ENCODE measurements at regions not wholly inside any gene's neighbourhood (a gene's known extent, or its start where the extent isn't known, plus 50 kb on each side); places are given as distances from the start of the nearest gene placed in this dataset.
A peak's percentile ranks its signal among the peaks of the same experiment; 100 is the strongest.

DNA sequence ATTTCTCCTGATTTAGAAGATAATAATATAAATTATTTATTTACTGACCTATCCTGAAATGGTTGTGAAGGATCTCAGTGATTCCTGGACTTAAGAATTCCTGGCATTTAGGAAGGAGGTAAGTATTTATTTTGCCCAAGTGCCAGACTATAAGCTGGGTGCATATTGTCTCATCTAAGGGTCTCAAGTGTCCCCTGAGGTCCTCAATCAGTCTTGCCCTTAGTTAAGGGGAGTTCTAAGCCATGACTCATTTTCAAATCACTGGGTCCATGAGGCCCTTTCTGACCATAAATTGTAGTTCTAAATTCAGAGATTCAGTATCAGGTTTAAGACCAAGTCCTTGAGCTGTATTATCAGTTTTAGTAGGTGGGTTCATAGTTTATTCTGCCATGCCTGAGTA lies 251.6 kb upstream of the MEOX2 start:
- Histone ChIP-seq H3K9me3 (ENCODE audit: control insufficient read depth, insufficient read depth, low read length) (no peaks in the 10 kb centered on the region), H2BK20ac (ENCODE audit: low read depth, low read length) (peak overlapping the region; percentile 94), H2AFZ (replicated peaks; ENCODE audit: low read length, poor library complexity) (no peak overlapping the region), H4K5ac (ENCODE audit: low read depth, low read length) (peak overlapping the region; percentile 47; the same call in 1 of the 2 replicates), H3K4me2 (ENCODE audit: low read depth, low read length) (no peak overlapping the region; the same call in 1 of the 2 replicates), H3K9ac (ENCODE audit: low read depth, low read length) (no peak overlapping the region), H3K4me1 (ENCODE audit: control insufficient read depth, insufficient read depth, low read length) (peaks cover 6% of the 10 kb centered on the region), H3K27ac (ENCODE audit: insufficient read depth, low read length) (peak overlapping the region; percentile 10; the same call in 1 of the 2 replicates), H2BK15ac (ENCODE audit: low read depth, low read length) (0 out of 3 replicates have a peak overlapping the region, but pooled peaks have one; percentile 20), H3K9me1 (ENCODE audit: insufficient read depth, low read length) (peaks cover 8% of the 10 kb centered on the region), H2AK5ac (ENCODE audit: low read depth, low read length) (no peak overlapping the region), H3K56ac (ENCODE audit: extremely low read depth, insufficient read depth, low read length) (no peak overlapping the region; the same call in 1 of the 2 replicates), H3K36me3 (ENCODE audit: control insufficient read depth, insufficient read depth, low read length) (no peaks in the 10 kb centered on the region), H4K8ac (ENCODE audit: low read depth in 2 of 2, low read length in 2 of 2) (peak overlapping the region in 1 of 2 experiments; percentile 65; a peak in 1 of 4 replicates), H3K14ac (replicated peaks; ENCODE audit: low read depth, low read length) (peak overlapping the region; percentile 52; the same call in 1 of the 2 replicates), H3K18ac (ENCODE audit: low read depth, low read length) (peak overlapping the region; percentile 54; the same call in 1 of the 2 replicates), H4K20me1 (ENCODE audit: insufficient read depth, low read length) (no peaks in the 10 kb centered on the region), H3K23ac (ENCODE audit: low read depth, low read length) (peak overlapping the region; percentile 85), H4K91ac (ENCODE audit: insufficient read depth, low read depth, low read length) (peak overlapping the region; percentile 49; the same call in 1 of the 2 replicates), H3K4me3 (ENCODE audit: insufficient read depth, low read depth, low read length) (no peak overlapping the region), H3K79me1 (ENCODE audit: low read depth in 1 of 2, low read length in 2 of 2) (no peaks in the 10 kb centered on the region), H2BK5ac (ENCODE audit: low read depth, low read length, poor library complexity, severe bottlenecking) (peak overlapping the region; percentile 49), H3K27me3 (ENCODE audit: control insufficient read depth, insufficient read depth, low read length) (no peaks in the 10 kb centered on the region), H2AK9ac (replicated peaks; ENCODE audit: low read depth, low read length, poor library complexity) (no peak overlapping the region), H2BK120ac (ENCODE audit: low read depth, low read length) (peak overlapping the region; percentile 96), H3K4ac (ENCODE audit: low read depth, low read length) (peak overlapping the region; percentile 67)
- intact Hi-C loops (cut with micrococcal nuclease) (loop anchor here (5.0 kb wide), 1 partner anchor 89 kb away; no protein-coding TSS in a partner anchor), in situ Hi-C loops (cut with MboI; ENCODE audit: low sequenced_read_pairs) (no loop called here), dilution Hi-C loops (cut with HindIII; ENCODE audit: low sequenced_read_pairs, unreplicated experiment) (no loop called here)
- ChIA-PET POLR2A (ENCODE audit: unreplicated experiment) (no interaction called here), CTCF (no interaction called here)
- ATAC-seq (ENCODE audit: low read depth): peak; percentile 42
- peak; percentile 25 for DNase-seq
- BruUV-seq (replicated peaks): no TSS peak
- TF ChIP-seq USF2 (IDR thresholded peaks at IDR 0.05; ENCODE audit: low read depth, low read length) (no peak), POLR2A (IDR thresholded peaks at IDR 0.05; ENCODE audit: low read depth, low read length) (no peak)
